ENCODE measurements at regions not wholly inside any gene's neighbourhood (a gene's known extent, or its start where the extent isn't known, plus 50 kb on each side); places are given as distances from the start of the nearest gene placed in this dataset.

DNA sequence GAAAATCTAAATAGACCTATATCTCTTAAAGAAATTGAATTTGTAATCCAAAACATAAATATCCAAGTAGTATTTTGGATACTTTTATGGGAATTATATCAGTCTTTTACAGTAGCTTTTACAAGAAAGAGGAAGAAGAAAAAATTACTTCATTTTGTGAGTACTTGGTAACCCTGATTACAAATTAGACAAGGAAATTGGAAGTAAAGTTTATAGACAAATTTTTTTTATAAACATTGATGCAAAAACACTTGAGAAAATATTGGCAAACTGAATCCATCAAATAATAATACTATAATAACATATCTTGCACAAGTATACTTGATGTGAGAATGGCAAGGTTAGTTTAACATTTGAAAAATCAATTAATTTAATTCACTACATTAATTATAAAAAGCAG is 954.1 kb upstream of the MIR17HG start:
- TF ChIP-seq ZNF184 (tag by site-specific recombination; IDR thresholded peaks at IDR 0.05) (no peak), MYNN (tag by site-specific recombination; IDR thresholded peaks at IDR 0.05; ENCODE audit: borderline replicate concordance) (no peak), SP2 (tag by site-specific recombination; IDR thresholded peaks at IDR 0.05) (no peak), ZNF585B (tag by site-specific recombination; IDR thresholded peaks at IDR 0.05) (no peak), ZNF24 (tag by site-specific recombination; IDR thresholded peaks at IDR 0.05) (no peak), SCRT2 (tag by site-specific recombination; IDR thresholded peaks at IDR 0.05) (no peak), ZNF394 (tag by site-specific recombination; IDR thresholded peaks at IDR 0.05; ENCODE audit: borderline replicate concordance) (no peak)
- TF ChIP-seq, protein P1, sequence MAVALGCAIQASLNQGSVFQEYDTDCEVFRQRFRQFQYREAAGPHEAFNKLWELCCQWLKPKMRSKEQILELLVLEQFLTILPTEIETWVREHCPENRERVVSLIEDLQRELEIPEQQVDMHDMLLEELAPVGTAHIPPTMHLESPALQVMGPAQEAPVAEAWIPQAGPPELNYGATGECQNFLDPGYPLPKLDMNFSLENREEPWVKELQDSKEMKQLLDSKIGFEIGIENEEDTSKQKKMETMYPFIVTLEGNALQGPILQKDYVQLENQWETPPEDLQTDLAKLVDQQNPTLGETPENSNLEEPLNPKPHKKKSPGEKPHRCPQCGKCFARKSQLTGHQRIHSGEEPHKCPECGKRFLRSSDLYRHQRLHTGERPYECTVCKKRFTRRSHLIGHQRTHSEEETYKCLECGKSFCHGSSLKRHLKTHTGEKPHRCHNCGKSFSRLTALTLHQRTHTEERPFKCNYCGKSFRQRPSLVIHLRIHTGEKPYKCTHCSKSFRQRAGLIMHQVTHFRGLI (tag by site-specific recombination; IDR thresholded peaks at IDR 0.05): no peak
- TF ChIP-seq, protein P2, sequence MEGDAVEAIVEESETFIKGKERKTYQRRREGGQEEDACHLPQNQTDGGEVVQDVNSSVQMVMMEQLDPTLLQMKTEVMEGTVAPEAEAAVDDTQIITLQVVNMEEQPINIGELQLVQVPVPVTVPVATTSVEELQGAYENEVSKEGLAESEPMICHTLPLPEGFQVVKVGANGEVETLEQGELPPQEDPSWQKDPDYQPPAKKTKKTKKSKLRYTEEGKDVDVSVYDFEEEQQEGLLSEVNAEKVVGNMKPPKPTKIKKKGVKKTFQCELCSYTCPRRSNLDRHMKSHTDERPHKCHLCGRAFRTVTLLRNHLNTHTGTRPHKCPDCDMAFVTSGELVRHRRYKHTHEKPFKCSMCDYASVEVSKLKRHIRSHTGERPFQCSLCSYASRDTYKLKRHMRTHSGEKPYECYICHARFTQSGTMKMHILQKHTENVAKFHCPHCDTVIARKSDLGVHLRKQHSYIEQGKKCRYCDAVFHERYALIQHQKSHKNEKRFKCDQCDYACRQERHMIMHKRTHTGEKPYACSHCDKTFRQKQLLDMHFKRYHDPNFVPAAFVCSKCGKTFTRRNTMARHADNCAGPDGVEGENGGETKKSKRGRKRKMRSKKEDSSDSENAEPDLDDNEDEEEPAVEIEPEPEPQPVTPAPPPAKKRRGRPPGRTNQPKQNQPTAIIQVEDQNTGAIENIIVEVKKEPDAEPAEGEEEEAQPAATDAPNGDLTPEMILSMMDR (tag by site-specific recombination; IDR thresholded peaks at IDR 0.05): no peak

Data from HEK293 (cell line).